HG02571 (cell line): ENCODE measurements at regions not wholly inside any gene's neighbourhood (a gene's known extent, or its start where the extent isn't known, plus 50 kb on each side); places are given as distances from the start of the nearest gene placed in this dataset.
"Not testable (repeated sequence)": the region's sequence is repeated elsewhere in the genome, so short reads cannot be mapped to it uniquely, and the experiment has no call there.

Source experiments
- ATAC-seq: cut with Tn5 transposase; IDR thresholded peaks from one replicate; pipeline ENCODE4 v1.9.1; 2021; ENCODE audit warnings: mild to moderate bottlenecking, moderate library complexity; ENCODE audit not compliant: unreplicated experiment

DNA sequence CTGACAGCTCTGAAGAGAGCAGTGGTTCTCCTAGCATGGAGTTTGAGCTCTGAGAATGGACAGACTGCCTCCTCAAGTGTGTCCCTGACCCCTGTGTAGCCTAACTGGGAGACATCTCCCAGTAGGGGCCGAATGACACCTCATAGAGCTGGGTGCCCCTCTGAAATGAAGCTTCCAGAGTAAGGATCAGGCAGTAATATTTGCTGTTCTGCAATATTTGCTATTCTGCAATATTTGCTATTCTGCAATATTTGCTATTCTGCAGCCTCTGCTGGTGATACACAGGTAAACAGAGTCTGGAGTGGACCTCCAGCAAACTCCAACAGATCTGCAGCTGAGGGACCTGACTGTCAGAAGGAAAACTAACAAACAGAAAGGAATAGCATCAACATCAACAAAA is 105.5 kb downstream of the BUD13 start:
- not testable (repeated sequence) for ATAC-seq

DNA sequence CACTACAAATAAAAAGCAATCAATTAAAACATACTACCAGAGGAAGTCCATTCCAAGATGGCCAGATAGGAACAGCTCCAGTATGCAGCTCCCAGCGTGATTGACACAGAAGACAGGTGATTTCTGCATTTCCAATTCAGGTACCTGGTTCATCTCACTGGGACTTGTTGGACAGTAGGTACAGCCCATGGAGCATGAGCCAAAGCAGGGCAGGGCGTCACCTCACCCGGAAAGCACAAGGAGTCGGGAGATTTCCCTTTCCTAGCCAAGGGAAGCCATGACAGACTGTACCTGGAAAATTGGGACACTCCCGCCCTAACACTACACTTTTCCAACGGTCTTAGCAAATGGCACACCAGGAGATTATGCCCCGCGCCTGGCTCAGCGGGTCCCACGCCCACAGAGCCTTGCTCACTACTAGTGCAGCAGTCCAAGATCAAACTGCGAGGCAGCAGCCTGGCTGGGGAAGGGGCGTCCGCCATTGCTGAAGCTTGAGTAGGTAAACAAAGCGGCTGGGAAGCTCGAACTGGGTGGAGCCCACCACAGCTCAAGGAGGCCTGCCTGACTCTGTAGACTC is 106.0 kb downstream of the BUD13 start:
- not testable (repeated sequence) for ATAC-seq

DNA sequence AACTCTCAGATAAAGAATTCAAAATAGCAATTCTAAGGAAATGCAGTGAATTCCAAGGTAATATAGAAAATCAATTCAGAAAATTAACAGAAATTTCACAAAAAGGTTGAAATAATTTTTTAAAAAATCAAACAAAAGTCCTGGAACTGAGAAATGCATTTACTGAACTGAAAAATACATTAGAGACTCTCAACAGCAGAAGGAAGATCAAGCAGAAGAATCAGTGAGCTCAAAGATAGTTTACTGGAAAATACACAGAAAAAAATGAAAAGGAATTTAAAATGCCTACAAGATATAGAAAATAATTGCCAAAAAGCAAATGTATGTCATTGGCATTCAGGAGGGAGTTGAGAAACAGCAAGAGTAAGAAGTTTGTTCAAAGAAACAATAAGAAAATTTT is 107.3 kb downstream of the BUD13 start:
- no peak for ATAC-seq

DNA sequence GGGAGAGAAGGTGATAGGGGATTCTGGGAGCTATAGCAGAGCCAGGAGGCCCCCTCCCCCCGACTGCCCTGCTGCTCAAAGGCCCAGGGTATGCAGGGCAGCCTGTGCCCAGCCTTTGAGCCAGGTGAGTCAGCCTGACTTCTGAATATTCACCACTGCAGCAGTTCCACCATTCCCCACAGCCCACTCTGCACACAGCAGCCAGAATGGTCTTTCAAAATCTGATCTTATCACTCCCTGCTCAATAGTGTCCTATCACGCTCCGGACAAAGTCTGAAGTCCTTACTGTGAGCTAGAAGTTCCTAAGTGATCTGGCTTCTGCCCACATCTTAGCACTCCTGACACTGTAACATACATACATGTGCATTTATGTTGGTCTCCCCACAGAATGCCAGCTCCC is 111.7 kb downstream of the BUD13 start:
- no peak for ATAC-seq

DNA sequence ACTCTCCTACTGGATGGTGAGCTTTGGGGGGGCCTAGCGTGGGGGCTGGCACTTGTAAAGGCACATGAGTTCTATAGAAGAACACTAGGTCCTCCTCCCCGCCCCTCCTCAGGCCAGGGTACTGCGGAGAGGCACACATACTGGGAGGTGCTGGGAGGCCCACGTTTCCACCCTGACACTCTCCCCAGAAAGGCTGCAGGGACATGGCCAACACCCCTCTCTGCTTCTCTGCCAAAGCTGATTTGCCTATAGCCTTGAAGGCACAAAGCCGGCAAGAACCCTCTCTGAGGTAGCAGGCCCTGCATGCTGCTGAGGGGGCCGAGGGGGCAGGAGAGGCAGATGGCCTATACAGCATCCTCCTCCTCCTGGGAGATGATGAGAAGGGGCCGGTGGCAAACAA is 112.8 kb downstream of the BUD13 start:
- ATAC-seq: no peak

DNA sequence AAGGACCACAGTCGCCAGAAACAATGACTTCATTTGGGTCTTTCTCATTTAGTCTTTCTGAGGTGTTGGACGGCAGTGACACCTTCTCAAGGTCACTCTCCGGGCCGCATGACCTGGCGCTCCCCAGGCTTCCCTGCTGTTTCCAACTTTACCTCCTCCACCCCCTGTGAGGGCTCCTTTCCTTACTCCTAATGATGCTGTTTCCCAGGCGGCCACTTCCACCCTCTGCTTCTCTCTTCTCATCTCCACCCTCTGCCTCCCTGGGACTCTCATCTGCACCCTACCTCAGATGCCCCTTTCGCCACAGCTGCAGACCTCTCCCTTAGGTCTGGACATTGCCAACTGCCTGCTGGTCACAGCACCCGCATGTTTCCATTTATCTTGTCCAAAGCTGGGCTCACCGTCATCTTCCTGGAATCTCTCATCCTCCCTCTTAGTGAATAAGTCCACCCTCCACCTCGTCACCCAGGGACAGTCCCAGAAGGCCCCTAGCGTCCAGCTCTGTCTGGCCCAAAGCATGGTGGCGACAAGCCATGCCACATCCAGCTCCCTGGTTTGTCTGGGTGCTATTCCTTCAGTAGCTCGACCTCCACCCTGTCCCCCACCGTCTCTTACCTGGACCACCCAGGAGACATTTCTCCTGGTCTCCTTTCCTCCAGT is 113.8 kb downstream of the BUD13 start:
- no peak for ATAC-seq

DNA sequence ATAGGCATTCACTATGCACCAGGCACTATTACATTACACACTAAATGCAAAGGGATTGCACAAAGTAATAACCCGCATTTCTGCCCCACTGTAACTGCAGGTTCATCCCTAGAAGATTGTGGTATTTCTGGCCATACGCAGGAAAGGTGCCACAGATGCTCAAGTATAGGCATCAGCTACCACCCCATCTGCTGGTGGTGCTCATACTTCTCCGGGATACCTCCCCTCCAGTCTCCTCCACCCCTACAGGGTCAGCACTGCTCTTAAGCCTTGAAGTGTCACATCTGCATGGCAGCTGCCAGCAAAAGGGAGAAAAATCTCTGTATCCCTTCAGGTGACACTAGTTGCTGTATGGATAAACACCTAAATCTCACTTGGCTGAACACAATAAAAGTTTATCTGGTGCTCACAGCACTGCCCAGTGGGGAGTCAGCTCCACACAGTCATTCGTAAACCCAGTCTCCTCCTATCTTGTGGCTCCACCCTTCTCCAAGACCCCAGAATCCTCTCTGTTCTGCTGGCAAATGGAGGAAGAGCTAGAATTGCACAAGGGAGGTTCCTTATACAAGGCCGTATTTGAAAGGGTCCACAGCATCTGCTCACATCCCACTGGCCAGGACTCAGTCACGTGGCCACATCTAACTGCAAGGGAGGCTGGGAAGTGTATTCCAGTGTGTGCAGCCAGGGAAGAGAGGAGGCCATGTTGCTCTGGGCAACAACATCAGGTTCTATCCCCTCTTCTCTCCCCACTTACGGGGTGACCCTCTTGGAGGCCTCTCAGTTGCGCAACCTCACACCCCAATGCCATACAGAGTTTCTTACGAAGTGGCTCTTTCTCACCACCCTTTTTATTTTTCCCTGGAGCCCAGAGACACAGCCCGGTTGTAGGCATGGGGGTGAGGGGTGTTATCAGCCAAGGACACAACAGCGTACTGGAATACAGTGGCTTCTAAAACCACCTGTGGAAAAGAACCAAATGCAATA is 114.7 kb downstream of the BUD13 start:
- ATAC-seq: no peak

DNA sequence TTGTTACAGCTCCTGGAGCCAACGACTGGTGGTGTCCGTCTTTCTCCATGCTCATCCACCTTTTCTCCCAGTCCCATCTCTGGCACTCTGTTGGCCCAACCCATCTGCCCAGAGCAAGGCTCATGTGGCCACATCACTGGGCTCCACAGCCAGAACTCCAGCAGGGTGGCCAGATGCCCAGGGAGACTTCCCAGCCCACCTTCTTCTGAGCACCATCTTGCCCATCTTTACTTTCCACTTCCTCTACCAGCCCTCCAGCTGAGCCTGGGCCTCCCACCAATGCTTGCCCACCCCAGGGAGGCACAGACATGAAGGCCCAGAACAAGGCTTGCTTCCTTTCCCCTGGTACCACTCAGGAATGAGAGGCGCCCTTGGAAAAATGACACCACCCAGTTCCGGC is 116.8 kb downstream of the BUD13 start:
- ATAC-seq: no peak

DNA sequence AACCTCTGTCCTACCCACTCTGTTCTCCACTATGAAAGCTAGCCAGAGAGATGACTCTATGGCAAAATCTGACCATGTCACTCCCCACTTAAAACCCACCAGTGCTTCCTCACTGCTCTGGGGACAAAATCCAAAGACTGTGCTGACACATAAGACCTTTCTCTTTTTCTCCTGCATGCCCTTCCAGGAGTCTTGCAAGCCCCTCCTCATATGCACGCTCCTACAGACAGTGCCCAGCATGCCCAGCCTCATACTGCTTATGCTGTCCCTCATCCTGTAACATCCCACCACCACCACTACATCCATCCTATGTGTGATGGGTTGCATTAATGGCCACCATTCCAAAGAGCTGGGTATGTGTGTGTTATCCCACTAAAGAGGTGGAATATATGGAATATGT is 118.3 kb downstream of the BUD13 start:
- ATAC-seq: no peak

DNA sequence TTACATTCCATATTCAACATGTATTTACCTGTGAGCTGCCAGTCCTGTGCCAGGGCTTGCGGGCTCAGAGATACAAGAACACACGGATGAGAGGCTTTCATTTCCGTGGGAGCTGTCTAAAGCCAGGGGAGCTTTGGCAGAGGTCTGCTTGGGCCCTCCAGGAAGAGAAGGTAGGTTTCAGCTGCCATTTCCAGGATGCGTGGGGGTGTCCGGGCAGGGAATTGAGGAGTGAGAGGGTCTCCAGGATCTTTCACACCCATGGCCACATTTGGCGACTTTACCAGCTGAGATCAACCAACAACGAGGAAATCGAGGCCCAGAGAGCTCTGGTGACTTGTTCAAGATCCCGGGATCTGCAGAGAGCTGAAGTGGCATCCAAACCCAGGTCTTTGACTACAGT is 119.6 kb downstream of the BUD13 start:
- ATAC-seq: no peak

DNA sequence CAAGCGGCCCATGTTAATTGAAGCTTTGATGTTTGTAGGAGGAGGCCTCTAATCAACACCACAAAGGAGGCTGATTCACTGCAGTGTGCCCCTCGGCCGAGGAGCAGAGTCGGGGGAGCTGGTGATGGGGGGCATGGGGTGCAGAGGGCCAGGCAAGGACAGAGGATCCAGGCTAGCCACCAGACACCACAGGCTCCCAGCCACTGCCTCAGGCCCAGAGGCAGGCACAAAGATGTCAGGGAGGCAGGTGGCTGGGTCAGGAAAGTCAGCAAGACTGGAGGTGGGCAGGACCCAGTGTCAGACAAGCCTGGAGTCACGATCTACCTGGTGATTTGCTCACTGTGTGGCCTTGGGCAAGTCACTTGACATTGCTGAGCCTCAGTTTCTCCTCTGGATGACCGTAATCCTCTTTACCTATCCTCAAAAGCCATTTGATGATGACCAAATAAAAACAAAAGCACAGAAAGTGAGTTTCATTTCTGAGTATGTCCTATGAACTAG is 121.0 kb downstream of the BUD13 start:
- no peak for ATAC-seq

DNA sequence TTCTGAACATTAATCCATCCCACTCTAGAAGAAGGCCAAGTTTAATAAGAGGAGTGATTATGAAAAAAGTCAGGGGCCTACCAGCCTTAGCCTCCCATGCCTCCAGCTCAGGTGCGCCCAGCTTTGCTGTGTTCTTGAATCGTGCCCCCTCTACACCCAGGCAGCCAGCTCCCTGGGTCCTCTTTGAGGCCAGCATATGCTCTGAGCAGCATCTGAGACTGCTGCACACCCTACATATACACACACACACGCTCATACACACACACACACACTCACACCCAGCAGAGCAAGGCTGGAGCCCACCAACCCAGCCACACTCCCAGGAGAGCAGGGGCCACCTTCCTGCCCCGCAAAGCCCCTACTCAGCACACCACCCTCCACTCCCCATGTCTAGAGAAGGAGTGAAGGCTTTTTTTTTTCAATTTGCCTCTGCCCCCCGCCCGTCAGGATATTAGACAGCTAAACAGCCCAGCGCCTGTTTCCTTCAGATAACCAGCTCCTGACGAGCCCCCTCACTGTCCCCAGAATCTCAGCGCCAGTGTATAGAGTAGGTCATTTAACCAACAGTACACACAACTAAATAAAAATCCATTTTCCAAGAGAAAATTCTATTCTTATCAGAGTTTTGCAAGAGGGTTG is 121.6 kb downstream of the BUD13 start:
- no peak for ATAC-seq

DNA sequence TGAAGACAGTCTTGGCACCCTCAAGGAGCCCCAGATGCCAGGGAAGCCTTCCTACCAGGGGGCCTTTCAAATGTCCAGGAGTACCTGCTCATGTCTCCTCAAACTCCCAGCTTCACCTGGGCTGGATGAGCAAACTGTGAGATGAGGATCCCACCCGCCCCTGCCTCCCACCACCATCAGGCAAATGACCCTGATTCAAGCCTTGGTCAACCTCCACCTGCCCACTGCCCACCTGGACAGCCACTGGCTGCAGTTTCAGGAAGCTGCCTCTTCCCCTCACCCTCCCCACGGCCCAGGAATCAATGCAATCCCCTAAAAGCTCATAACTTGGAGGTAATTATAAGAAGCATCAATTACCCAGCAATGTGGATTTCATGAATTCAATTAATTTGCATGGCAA is 122.7 kb downstream of the BUD13 start:
- no peak for ATAC-seq

DNA sequence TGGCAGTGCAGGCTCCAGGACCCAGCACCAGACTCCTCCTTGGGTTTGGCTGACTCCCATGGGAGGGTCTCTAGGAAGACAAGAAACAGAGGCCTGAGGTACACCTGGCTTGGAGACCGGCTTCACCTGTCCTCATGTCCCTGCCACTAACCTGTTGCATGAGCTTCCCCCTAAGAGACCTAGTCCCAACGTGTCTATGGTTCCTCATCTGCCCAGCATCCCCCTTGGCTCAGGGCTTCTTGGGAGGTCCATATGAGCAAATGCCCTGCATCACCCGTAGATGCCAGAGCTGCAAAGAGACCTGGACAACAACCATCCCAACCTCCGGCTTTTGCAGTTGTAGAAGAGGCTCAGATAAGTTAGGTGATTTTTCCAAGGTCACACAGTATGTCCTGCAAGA is 123.5 kb downstream of the BUD13 start:
- no peak for ATAC-seq

DNA sequence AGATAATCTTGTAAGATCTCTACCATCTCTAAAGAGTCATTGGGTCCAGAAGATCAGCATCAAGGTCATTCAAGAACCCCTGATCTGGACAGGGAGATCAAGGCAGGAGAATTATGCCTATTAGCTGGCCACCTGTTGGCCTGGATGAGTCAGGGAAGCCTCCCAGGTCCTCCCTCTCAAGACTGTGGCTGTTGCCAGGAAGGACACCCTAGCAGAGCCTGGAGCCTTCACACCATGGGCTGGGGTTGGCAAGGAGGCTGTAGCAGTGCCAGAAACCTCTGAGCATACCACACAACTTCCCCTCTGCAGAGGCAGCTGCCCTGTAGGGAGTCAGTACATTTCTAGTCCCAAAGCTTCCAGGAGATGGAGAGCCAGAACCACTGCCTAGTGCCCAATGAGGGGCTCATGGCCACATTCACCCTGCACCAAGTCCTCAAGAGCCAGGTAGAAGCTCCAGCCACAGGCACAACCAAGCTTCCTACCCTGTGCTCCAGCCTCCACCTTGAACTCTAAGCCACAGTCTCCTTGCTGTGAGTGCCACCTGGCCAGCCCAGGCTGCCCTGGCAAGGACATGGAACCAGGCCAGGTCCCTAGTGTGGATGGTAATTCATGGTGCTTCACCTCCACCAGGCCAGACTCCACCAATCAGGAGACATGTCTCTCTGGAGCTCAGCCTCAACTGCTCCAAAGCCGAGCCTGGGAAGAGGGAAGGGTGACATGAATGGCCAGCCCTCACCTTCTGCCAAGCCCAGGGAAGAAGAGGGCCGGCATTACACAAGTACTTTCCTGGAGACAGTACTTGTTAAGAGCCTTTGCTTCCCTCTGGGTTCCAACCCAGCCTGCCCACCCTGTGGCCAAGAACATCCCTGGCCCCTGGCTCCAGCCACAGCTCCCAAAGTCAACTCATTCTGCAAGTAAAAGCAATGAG is 124.3 kb downstream of the BUD13 start:
- ATAC-seq: no peak

DNA sequence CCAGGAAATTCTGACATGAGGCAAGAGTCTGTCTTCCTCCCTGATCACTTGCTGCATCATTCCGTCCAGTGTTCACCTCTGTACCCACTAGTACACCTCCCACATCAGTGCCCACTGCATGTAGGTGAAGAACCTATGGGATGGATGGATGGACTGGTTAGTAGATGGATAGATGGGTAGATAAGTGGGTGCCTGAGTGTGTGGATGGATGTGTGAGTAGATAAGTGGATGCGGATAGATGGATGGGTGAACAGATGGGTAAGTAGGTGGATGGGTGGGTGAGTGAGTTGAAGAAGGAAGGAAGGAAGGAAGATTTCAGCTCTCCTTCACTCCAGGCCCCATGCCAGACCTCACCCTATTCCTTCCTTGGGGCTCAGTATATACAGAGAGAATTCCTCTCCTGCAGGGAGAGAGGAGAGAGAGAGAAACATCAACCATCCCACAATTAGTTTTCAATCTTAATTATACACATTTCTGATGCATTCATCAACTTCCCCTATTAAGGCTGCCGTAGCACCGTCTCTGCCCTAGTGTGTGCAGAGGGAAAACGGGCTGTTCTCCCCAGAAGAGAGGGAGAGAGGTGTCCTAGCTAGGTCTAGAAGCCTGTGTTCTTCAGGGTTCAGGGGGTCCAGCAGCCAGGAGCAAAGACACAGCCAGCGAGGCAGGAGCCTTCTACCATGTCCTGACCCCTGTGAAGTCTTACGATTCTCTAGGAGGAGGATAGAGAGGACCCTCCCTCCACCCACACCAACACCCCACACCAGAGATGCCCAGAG is 125.3 kb downstream of the BUD13 start:
- ATAC-seq: no peak

DNA sequence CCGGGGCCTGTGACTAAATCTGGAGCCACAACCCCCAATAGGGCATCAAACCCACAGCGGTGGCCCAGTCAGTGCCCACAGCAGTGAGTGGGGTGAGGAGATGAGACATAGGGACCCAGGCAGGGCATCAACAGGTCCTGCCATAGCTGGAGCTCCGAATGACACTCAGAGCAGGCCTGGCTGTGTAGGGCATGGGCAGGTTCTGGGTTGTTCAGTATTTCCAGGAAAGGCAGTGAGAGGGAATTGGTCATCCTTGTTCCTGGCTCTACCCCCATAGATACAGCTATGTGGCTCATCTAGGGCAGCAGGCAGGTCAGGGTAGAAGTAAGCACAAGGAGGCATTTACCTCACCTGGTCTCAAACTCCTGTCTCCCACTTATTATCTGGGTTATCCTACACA is 126.6 kb downstream of the BUD13 start:
- no peak for ATAC-seq

DNA sequence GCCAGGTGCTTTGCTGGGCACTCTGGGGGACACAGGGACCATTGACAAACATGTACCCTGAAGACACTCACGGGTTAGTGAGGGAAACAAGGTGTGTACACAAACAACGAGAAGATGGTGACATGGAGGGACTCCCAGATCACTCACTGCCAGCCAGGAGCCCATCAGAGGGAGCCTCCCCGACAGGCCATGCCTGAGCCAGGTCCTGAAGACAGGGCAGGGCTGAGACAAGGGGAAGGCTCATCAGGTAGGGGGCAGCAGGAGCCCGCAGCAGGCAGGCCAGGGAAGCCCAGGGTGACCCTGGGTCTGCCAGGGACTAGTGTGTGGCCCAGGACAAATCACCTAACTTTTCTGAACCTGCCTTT is 127.9 kb downstream of the BUD13 start:
- ATAC-seq: no peak

DNA sequence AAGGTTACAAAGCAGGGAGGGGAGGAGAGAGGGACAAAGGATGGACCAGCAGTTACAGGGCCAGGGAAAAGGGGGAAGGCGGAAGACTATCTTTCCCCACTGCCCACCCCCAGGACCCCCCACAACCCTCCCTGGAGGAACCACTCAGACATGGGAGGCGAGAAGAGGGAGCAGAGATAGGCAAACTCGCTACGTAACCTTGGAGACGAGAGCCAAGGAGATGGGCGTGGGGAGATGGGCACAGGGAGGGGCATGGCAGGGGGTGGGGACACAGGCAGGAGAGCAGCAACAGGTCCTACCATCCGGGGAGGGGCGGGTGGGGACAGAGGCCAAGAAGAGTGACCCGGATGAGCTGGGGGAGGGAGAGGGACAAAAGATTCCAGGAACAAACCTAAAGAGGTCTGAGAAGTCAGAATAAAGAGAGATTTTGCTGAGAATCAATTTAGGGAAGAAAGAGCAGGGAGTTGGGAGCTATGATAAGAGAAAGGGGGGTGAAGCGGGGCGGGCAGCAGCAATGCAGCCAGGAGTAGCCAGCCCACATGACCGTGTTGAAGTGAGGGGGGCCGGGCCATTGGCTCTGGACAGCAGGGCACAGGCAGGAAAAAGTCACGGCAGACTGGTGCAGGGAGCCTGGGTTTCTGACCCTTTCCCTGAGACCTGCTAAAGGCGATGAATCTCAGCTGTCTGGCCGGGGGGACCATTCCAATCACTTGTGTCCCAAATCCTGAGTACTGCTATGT is 128.4 kb downstream of the BUD13 start:
- no peak for ATAC-seq
